ENCODE measurements at regions not wholly inside any gene's neighbourhood (a gene's known extent, or its start where the extent isn't known, plus 50 kb on each side); places are given as distances from the start of the nearest gene placed in this dataset.

DNA sequence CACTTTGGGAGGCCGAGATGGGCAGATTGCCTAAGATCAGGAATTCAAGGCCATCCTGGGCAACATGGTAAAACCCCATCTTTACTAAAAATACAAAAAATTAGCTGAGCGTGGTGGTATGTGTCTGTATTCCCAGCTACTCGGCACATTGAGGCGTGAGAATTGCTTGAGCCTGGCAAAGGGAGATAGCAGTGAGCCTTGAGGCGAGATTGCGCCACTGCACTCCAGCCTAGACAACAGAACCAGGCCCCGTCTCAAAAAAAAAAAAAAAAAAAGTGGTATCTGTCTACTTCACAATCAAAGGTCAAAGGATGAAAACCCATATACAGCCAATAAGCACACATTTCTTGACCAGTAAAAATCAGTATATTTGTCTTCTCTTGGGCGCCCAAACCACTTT lies 728.5 kb upstream of the ADAMTS16 start:
- no peak for DNase-seq
- peaks cover 3% of the 10 kb centered on the region for H3K4me1 Mint-ChIP-seq (ENCODE audit: low read depth, unreplicated experiment)
- H3K4me3 Mint-ChIP-seq (ENCODE audit: unreplicated experiment) = no peak overlapping the region
- TF ChIP-seq, protein P1, sequence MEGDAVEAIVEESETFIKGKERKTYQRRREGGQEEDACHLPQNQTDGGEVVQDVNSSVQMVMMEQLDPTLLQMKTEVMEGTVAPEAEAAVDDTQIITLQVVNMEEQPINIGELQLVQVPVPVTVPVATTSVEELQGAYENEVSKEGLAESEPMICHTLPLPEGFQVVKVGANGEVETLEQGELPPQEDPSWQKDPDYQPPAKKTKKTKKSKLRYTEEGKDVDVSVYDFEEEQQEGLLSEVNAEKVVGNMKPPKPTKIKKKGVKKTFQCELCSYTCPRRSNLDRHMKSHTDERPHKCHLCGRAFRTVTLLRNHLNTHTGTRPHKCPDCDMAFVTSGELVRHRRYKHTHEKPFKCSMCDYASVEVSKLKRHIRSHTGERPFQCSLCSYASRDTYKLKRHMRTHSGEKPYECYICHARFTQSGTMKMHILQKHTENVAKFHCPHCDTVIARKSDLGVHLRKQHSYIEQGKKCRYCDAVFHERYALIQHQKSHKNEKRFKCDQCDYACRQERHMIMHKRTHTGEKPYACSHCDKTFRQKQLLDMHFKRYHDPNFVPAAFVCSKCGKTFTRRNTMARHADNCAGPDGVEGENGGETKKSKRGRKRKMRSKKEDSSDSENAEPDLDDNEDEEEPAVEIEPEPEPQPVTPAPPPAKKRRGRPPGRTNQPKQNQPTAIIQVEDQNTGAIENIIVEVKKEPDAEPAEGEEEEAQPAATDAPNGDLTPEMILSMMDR (IDR thresholded peaks at IDR 0.05; ENCODE audit: partially characterized antibody, unreplicated experiment) = peak; percentile 24
- no peaks in the 10 kb centered on the region for H3K9me3 Mint-ChIP-seq (ENCODE audit: unreplicated experiment)
- no peak overlapping the region for H3K27ac Mint-ChIP-seq (ENCODE audit: unreplicated experiment)
- no peaks in the 10 kb centered on the region for H3K36me3 Mint-ChIP-seq (ENCODE audit: unreplicated experiment)
- peaks cover 2% of the 10 kb centered on the region for H3K27me3 Mint-ChIP-seq (ENCODE audit: unreplicated experiment)

DNA sequence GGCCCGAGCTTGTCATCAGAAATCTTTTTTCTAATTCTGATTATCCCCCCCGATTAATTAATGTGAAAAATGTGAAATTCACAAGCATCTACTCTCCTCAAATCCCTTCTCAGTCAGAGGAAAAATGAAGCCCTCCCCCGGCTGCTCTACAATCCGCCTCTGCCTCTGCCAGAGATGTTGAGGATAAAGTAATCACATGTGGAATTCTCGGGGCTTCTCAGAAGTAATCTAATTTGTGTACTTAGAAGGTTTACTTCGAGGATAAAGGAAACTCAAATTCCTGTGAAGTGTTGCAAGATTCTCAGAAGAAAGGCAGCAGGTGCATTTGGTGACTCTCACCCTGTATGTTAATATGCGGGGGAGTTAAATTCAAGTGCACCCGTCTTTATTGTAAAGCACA lies 726.1 kb upstream of the ADAMTS16 start:
- no peak for DNase-seq
- Mint-ChIP-seq H3K9me3 (ENCODE audit: unreplicated experiment) (no peaks in the 10 kb centered on the region), H3K4me3 (ENCODE audit: unreplicated experiment) (no peak overlapping the region), H3K27me3 (ENCODE audit: unreplicated experiment) (peaks cover 1% of the 10 kb centered on the region), H3K4me1 (ENCODE audit: low read depth, unreplicated experiment) (peaks cover 12% of the 10 kb centered on the region), H3K36me3 (ENCODE audit: unreplicated experiment) (no peaks in the 10 kb centered on the region), H3K27ac (ENCODE audit: unreplicated experiment) (no peak overlapping the region)
- TF ChIP-seq, protein P1 (IDR thresholded peaks at IDR 0.05; ENCODE audit: partially characterized antibody, unreplicated experiment) = no peak

DNA sequence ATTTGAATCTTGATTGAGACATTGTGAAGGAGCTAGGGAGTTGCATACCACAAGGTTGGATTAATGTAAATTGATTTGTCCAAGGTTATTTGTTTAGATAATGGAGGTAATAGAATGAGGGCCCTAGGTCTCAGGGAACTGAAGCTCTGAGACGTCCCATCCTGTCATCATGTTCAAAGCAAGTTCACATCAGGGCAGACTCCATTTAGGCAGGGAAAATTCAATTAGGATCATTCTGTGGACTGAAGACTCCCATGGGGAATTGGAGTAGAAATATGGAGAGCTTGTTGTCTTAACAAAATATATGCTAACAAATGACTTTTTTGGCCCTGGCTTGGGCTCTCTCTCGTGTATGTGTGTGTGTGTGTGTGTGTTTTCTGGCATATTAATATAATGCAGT lies 722.0 kb upstream of the ADAMTS16 start:
- DNase-seq = no peak
- TF ChIP-seq, protein P1 (IDR thresholded peaks at IDR 0.05; ENCODE audit: partially characterized antibody, unreplicated experiment) = no peak
- Mint-ChIP-seq H3K4me1 (ENCODE audit: low read depth, unreplicated experiment) (peaks cover 21% of the 10 kb centered on the region), H3K9me3 (ENCODE audit: unreplicated experiment) (peaks cover 4% of the 10 kb centered on the region), H3K27ac (ENCODE audit: unreplicated experiment) (no peak overlapping the region), H3K36me3 (ENCODE audit: unreplicated experiment) (no peaks in the 10 kb centered on the region), H3K27me3 (ENCODE audit: unreplicated experiment) (peaks cover 3% of the 10 kb centered on the region), H3K4me3 (ENCODE audit: unreplicated experiment) (no peak overlapping the region)

DNA sequence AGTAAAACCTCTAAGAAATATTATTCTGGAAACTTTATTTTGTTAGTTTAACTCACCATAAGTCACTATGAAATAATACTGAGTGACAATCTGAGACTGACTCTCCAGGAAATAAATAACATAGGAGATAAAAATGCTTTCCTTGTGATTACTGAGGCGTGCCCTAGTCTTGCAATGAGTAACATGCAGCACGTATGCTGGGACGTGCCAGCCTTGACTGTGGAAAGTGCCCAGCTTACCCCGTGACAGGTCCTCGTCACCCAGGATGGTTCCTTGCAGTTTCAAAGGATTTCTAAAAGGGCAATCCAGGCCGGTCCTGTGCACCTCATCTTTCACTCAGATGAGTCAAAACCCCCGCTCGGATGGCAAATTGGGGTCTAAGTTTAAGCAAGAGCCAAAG lies 720.8 kb upstream of the ADAMTS16 start:
- Mint-ChIP-seq H3K36me3 (ENCODE audit: unreplicated experiment) (no peaks in the 10 kb centered on the region), H3K4me3 (ENCODE audit: unreplicated experiment) (no peak overlapping the region), H3K27ac (ENCODE audit: unreplicated experiment) (no peak overlapping the region), H3K9me3 (ENCODE audit: unreplicated experiment) (peaks cover 4% of the 10 kb centered on the region), H3K27me3 (ENCODE audit: unreplicated experiment) (peaks cover 3% of the 10 kb centered on the region), H3K4me1 (ENCODE audit: low read depth, unreplicated experiment) (peaks cover 21% of the 10 kb centered on the region)
- TF ChIP-seq, protein P1 (IDR thresholded peaks at IDR 0.05; ENCODE audit: partially characterized antibody, unreplicated experiment) = no peak
- DNase-seq = no peak

DNA sequence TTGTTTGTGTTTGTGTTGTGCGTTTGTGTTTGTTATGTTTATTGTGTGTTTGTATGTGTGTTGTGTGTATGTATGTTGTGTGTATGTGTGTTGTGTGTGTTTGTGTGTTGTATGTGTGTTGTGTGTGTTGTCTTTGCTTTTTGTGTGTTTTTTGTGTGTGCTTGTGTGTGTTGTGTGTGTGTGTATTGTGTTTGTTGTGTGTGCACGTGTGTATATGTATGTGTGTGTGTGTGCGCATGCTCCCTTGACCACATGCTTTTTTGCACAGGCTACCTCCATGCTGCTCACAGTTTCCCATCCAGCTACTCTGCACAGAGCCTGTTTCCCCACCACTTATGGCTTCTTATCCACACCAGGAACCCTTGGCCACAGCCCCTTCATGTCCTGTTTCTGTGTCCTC lies 720.0 kb upstream of the ADAMTS16 start:
- Mint-ChIP-seq H3K9me3 (ENCODE audit: unreplicated experiment) (peaks cover 4% of the 10 kb centered on the region), H3K27ac (ENCODE audit: unreplicated experiment) (peak overlapping the region; percentile 48), H3K27me3 (ENCODE audit: unreplicated experiment) (peaks cover 3% of the 10 kb centered on the region), H3K4me1 (ENCODE audit: low read depth, unreplicated experiment) (peaks cover 21% of the 10 kb centered on the region), H3K36me3 (ENCODE audit: unreplicated experiment) (no peaks in the 10 kb centered on the region), H3K4me3 (ENCODE audit: unreplicated experiment) (peak overlapping the region; percentile 36)
- no peak for DNase-seq
- TF ChIP-seq, protein P1 (IDR thresholded peaks at IDR 0.05; ENCODE audit: partially characterized antibody, unreplicated experiment) = no peak

Measured in glutamatergic neuron (in vitro differentiated cells).